H7 (cell line): ENCODE measurements at regions not wholly inside any gene's neighbourhood (a gene's known extent, or its start where the extent isn't known, plus 50 kb on each side); places are given as distances from the start of the nearest gene placed in this dataset.
A peak's percentile ranks its signal among the peaks of the same experiment; 100 is the strongest.

Experiments used
- DNase-seq: peaks from one replicate; pipeline ENCODE4 v3.0.0; 2012
- H3K27me3 ChIP-seq: 2 replicates; pipeline ENCODE4 v1.6.0; 2011; ENCODE audit warnings: mild to moderate bottlenecking, low read length; ENCODE audit not compliant: control insufficient read depth, insufficient read depth
- H3K36me3 ChIP-seq: replicated peaks from 2 replicates; pipeline ENCODE4 v1.5.1; 2011; ENCODE audit warnings: low read length; ENCODE audit not compliant: control insufficient read depth, insufficient read depth
- H3K4me3 ChIP-seq: 2 replicates; pipeline ENCODE4 v1.5.1; 2011; ENCODE audit warnings: low read depth, mild to moderate bottlenecking, control low read depth, low read length, moderate library complexity; ENCODE audit not compliant: insufficient read depth

- Histone ChIP-seq H3K4me3 (no peak overlapping the region), H3K27me3 (no peaks in the 10 kb centered on the region), H3K36me3 (no peaks in the 10 kb centered on the region)
- no peak for DNase-seq
Observed at GRCh38 chr13:39272994-39273393, 234.7 kb downstream of the NHLRC3 start.

- no peaks in the 10 kb centered on the region for H3K27me3 ChIP-seq
- no peaks in the 10 kb centered on the region for H3K36me3 ChIP-seq
- DNase-seq: peak; percentile 22
- H3K4me3 ChIP-seq: no peak overlapping the region
Observed at GRCh38 chr13:39273953-39274738, 235.9 kb downstream of the NHLRC3 start.

DNA sequence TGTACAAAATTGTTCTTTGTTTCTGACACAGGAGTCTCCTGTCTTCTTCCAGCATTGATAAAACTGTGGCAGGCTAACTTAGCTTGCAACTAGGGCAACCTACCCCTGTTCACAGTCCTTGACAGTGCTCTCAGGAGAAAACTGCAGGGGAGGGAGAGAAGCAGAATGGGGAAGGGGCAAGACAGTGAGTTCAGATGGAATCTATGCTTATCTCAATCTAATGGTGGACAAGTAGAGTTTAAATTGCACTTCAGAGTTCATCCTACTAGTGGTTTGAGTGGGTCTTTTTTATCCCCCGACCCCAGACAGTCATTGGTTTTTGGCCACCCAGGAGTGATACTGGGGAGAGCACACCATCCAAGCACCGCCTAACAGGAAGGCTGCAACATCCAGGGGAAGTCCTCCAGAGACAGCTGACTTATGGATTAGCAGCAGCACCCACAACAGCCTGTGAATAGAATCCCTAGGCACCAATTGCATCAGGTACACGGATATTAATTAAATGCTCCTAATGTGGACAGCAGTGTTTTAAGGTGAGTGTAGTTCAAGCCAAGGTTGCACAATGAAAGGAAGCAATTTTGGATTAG, 236.6 kb downstream of the NHLRC3 start:
- no peak for DNase-seq
- Histone ChIP-seq H3K36me3 (no peaks in the 10 kb centered on the region), H3K27me3 (no peaks in the 10 kb centered on the region), H3K4me3 (no peak overlapping the region)

GRCh38 chr13:39279077-39279476, 240.8 kb downstream of the NHLRC3 start:
- H3K27me3 ChIP-seq: no peaks in the 10 kb centered on the region

DNA sequence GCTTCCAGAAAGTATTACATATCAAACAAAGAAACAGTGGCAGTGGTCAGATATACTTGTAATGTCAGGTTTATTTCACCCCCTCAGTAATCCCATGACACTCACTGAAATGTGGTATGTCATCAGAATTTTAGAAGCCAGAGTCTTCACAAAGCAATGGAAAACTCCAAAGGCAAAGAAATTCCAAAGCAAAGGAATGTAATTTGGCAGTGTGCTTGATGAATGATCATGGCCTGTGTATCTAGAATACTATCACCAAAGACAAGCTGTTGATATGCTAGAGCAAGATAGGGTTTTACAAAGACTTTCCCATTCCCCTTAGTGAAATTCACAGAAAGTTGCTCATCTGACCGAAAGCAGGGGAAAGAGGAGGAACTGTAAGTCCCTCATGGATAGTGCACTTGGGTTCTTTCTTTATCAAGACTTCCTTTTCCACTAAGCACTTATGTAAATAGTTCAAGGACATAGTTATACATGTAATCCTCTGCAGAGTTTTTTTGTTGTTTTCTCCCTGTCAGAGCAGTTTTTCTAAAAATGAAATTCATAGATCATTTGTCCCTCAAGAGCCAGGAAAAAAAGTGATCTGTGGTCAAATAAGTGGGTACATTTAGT, 243.4 kb downstream of the NHLRC3 start:
- Histone ChIP-seq H3K27me3 (no peaks in the 10 kb centered on the region), H3K36me3 (no peaks in the 10 kb centered on the region), H3K4me3 (no peak overlapping the region)
- no peak for DNase-seq

More at GRCh38 chr13:39279077-39279476, 240.8 kb downstream of the NHLRC3 start:
- H3K4me3 ChIP-seq: no peak overlapping the region
- no peaks in the 10 kb centered on the region for H3K36me3 ChIP-seq
- no peak for DNase-seq

GRCh38 chr13:39282400-39282972, 244.2 kb downstream of the NHLRC3 start:
- Histone ChIP-seq H3K4me3 (no peak overlapping the region), H3K36me3 (no peaks in the 10 kb centered on the region), H3K27me3 (no peaks in the 10 kb centered on the region)
- DNase-seq: no peak

GRCh38 chr13:39283072-39283471, 244.8 kb downstream of the NHLRC3 start:
- H3K4me3 ChIP-seq: no peak overlapping the region
- no peak for DNase-seq
- no peaks in the 10 kb centered on the region for H3K36me3 ChIP-seq
- no peaks in the 10 kb centered on the region for H3K27me3 ChIP-seq

DNA sequence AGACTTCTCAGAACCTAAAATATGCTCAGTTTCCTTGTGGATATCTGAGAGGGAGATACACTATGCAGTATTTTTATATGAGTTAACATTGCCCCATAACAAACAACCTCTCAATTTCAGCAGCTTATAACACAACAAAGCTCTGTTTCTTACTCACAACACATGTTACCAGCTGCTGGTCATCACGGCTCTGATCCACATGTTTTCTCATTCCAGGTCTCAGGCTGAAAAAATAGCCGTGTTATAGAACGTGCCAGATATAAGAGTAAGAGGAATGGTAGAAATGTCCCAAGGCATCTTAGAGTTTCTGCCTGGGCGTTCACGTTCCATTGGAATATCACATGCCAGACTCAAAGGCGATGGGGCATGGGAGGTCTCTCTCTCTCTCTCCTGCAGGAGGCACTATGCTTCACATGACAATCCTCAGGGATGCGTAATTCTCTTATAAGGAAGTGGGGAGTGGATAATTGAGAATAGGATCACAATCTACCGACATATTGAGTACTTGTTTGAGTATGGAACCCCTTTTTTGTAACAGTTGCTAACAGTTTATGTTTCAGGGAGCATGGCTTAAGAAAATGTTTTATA, 246.6 kb downstream of the NHLRC3 start:
- H3K36me3 ChIP-seq: no peaks in the 10 kb centered on the region
- no peak overlapping the region for H3K4me3 ChIP-seq
- H3K27me3 ChIP-seq: no peaks in the 10 kb centered on the region
- DNase-seq: peak; percentile 10
